Midbrain (tissue), 1 donor: ENCODE measurements at regions not wholly inside any gene's neighbourhood (a gene's known extent, or its start where the extent isn't known, plus 50 kb on each side); places are given as distances from the start of the nearest gene placed in this dataset.

Experiments used
- DNase-seq: peaks from one replicate; lab custom pipeline; 2025; lab: John Stamatoyannopoulos, UW

GRCh38 chr6:66825539-66825938 lies 1118.5 kb upstream of the EYS start:
- no peak for DNase-seq

DNA sequence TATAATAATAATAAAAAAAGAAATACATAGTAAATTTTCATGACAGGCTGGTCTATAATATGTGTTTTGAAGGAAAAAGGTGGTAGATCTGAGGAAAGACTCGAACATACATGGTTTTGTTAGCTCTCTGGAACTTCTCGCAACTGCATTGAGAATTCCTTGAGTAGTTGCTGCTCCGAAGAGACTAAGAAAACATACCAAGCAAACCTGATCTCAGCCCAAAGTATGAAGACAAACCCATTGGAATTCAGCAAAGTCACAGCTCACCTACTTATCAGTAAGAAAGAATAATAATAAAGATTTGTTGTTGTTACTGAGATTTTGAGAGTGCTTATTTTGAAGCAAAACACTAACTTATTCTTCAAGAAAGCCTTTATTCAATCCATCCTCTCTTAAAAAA lies 1107.1 kb upstream of the EYS start:
- no peak for DNase-seq

DNA sequence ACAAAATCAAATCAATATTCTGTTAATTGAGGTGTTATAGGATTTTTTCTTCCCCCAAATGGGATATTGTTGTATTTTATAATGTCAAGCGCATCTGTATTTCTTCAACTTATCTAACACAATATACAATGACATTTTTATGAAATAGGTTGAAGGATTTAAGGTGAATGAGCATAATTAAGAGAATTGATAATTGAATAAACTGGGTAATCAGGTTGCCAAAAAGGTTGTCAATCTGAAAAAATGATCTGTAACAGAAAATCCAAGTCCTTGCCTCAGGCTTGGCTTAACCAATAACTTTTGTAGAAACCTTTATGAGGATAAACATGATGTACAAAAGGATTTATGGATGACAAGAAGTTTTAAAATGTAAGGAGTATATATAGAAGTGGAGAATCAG lies 1101.7 kb upstream of the EYS start:
- DNase-seq: no peak

DNA sequence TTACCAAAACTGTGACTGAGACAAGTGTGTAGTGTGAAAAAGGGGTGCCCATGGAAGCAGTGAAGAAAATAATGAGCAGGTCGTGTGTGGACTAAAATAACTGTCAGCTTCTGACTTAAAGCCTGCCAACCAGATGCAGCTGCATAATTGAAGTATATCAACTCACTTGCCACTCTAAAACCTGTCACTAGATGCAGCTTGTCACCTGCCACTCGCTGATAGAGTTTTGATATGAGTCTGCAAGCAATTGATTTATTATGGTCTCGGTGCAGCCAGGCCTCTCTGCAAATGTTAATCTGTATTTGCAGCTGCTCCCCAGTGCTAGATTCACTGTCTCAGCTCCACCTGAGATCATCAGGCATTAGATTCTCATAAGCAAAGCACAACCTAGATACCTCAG lies 1090.0 kb upstream of the EYS start:
- no peak for DNase-seq

GRCh38 chr6:66788579-66788978 lies 1081.6 kb upstream of the EYS start:
- DNase-seq: no peak

DNA sequence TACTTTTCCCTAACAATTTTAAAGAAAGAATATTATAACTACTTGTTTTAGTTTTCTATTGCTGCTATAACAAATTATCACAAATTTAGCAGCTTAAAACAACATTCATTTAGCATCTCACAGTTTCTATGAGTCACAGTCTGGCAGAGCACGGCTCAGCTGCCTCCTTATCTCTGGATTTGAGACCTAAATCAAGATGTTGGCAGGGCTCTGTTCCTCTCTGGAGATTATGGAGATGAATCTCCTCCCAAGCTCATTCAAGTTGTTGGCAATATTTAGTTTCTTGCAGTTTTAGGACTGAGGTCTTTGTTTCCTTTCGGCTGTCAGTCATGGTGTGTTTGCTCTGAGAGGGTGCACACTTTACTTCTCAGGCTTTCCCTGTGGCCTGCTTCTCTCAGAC lies 1065.8 kb upstream of the EYS start:
- DNase-seq: no peak

DNA sequence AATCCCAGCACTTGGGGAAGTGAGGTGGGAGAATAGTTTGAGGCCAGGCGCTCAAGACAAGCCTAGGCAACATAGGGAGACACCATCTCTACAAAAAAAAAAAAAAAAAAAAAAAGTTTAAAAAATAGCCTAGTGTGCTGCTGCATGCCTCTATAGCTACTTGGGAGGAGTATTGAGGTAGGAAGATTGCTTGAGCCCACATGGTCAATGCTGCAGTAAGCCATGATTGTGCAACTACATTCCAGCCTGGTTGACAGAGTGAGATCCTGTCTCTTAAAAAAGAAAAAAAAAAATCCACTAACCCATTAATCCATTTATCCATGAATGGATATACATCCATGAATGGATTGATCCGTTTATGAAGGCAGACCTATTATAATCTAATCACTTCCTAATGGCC lies 1064.6 kb upstream of the EYS start:
- no peak for DNase-seq

DNA sequence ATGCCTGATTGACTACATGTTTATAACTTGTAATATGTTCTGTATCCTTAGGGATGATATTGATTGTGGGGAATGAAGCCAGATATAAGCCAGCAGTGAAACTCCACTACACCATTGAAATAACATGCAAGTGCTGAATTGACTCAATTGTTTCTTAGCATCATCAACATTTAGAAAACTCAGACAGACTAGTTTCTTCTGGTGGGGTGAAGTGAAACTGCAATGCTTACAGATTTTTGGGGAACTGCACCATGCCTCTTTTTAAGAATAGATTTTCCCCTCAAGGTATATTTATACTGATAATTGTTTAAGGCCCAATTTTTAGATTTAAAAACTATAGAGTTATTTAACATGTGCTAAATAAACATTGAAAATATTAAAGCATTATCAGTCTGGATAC lies 1044.6 kb upstream of the EYS start:
- DNase-seq: no peak

- DNase-seq: no peak
These were observed 1033.3 kb upstream of the EYS start for GRCh38 chr6:66740346-66740745.

GRCh38 chr6:66735106-66735890 lies 1028.3 kb upstream of the EYS start:
- no peak for DNase-seq

GRCh38 chr6:66731310-66731709 lies 1024.3 kb upstream of the EYS start:
- no peak for DNase-seq

- DNase-seq: no peak
These were observed 1018.6 kb upstream of the EYS start for GRCh38 chr6:66725670-66726069.

GRCh38 chr6:66717801-66718200 lies 1010.8 kb upstream of the EYS start:
- DNase-seq: no peak

GRCh38 chr6:66699385-66699784 lies 992.4 kb upstream of the EYS start:
- DNase-seq: no peak

DNA sequence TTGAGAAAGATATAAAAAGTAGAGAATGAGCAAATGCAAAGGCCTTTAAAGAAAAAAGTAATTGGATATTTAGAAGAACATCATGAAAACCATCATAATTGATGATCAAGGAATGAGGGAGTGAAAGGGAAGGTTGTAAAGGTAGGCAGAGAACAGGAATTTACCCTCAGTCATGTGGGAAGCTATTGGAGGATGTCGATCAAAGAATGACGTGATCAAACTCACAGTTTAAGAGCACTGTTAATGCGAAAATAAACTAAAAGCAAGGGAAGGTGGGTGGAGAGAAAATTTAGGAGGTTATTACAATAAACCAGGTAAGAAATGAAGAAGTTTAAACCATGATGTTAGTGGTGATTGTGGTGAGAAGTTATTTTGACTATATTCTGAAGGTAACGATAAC lies 982.6 kb upstream of the EYS start:
- DNase-seq: no peak

- no peak for DNase-seq
These were observed 980.6 kb upstream of the EYS start for GRCh38 chr6:66687611-66688140.

DNA sequence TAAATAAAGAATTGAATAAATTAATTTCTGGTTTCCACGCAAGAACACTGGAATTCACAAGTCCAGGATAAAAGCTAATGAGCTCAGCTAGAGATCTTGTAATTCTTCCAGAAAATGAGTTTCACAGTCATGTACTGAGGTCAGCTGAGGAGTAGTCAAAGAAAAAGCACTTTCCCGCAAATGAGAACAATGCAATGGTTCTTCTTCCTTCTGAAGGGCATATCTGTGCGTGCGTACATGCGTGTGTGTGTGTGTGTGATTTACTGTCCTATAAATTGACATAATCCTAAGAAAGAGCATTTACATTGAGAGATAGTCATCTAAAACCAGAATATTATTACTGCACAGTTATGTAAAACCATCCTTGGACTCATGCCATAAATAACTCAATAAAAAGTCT lies 968.9 kb upstream of the EYS start:
- DNase-seq: no peak

- DNase-seq: no peak
These were observed 957.1 kb upstream of the EYS start for GRCh38 chr6:66664112-66664511.

DNA sequence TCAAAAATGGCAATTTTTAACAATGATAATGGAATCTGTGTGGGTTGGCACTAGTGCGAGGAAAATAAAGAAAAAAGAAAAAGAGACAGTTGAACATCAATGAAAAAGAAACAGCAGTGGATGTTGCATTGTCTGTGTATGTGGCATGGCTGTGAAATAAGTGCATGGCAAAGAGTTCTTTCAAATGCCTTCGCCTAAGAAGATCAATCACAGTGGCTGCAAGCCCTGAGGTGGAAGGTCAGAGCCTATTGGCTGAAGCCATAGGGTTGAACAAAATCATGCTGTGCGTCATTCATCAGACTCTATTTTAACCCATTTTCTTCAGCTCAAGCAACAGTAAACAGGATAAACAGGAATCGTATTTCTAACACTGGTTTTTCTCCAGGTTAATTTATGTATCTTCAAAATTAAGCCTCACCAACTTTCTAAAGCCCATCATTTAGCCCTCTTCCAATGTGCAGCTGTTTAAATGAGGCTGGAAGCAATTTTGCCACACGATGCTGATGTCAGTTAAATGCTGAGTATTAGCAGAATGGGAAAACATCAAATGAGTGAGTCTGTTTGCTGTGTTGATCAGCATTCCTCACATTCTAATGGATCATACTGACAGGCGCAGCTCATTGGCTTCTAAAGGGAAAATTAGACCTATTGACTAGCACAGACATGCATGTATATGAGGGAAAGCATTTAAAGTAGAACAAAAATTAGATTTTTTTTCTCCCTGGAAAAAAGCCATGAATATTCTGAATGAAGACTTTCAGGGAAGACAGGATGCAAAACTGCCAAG lies 955.9 kb upstream of the EYS start:
- no peak for DNase-seq

DNA sequence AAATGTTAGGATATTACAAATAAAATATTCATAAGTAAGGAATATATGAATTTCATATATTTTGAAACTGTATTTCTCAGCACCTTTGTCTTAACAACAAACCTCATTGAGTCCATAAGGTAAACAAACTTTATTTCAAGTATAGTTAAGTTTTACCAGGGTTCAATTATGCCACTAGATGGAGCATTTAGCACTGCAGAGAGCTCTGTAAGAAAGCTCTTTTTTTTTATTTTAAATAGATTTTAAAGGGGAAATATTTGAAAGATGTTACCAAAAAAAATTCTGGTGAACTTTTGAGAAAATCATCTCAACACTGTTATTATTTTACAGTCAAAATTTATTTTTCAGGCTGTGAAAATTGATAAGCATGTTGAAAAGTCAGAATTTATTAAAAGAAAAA lies 955.2 kb upstream of the EYS start:
- no peak for DNase-seq

- DNase-seq: no peak
These were observed 948.4 kb upstream of the EYS start for GRCh38 chr6:66655420-66655819.

DNA sequence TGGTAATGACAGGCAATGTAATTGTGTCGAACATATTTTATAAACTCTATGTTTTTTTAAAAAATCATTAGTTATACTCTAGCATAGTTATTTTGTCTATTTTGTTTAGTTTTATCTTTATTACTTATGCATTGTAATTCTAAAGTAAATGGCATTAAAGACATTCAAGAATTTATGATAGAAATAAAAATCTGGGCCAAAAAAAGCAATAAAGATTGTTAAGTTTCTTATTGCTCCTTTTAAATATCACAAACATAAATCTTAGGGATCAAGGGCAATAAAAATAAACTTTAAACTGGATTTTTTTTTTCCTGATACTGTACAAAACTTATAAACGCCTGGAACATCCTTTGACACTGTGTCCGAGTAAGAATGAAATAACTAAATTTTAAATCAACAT lies 931.5 kb upstream of the EYS start:
- no peak for DNase-seq

DNA sequence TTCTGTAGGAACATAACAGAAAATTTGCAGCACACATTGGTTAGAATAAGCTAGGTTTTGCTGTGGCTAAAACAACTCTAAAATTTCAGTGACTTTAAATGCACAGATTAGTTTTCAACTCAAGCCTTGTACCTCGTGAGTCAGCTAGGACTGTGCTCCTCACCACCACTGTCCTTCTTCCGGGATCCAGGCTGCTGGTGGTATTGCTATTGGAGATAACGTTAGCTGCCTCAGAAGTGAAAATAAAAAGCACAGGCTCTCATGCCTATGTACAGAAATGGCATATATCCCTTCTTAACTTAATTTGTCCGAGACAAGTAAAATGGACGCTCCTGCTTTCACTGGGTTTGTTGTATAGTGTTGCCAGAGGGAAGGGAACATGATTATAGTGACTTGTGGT lies 931.1 kb upstream of the EYS start:
- DNase-seq: no peak
